SHP77 (cell line): ENCODE measurements at regions not wholly inside any gene's neighbourhood (a gene's known extent, or its start where the extent isn't known, plus 50 kb on each side); places are given as distances from the start of the nearest gene placed in this dataset.
"Not testable (repeated sequence)": the region's sequence is repeated elsewhere in the genome, so short reads cannot be mapped to it uniquely, and the experiment has no call there.

Source experiments
- DNase-seq, 2 experiments: peaks; one replicate each; lab custom pipeline; 2025; lab: John Stamatoyannopoulos, UW

GRCh38 chr3:34056951-34057390, 258.5 kb downstream of the PDCD6IP start:
- DNase-seq = no peak

GRCh38 chr3:34060995-34061394, 262.6 kb downstream of the PDCD6IP start:
- DNase-seq = not testable (repeated sequence)

- DNase-seq = no peak
These were observed 267.5 kb downstream of the PDCD6IP start for GRCh38 chr3:34065901-34066300.

GRCh38 chr3:34066328-34066727, 267.9 kb downstream of the PDCD6IP start:
- DNase-seq = no peak

- no peak for DNase-seq
These were observed 268.6 kb downstream of the PDCD6IP start for GRCh38 chr3:34066999-34067398.

GRCh38 chr3:34067536-34068051, 269.2 kb downstream of the PDCD6IP start:
- no peak for DNase-seq

- no peak for DNase-seq
These were observed 270.1 kb downstream of the PDCD6IP start for GRCh38 chr3:34068505-34068904.

GRCh38 chr3:34070831-34071585, 272.6 kb downstream of the PDCD6IP start:
- no peak for DNase-seq

- no peak for DNase-seq
These were observed 273.9 kb downstream of the PDCD6IP start for GRCh38 chr3:34072297-34072696.

- no peak for DNase-seq
These were observed 274.7 kb downstream of the PDCD6IP start for GRCh38 chr3:34073111-34073510.

- no peak for DNase-seq
These were observed 275.5 kb downstream of the PDCD6IP start for GRCh38 chr3:34073961-34074360.

- DNase-seq = no peak
These were observed 277.5 kb downstream of the PDCD6IP start for GRCh38 chr3:34075975-34076374.

- no peak for DNase-seq
These were observed 279.2 kb downstream of the PDCD6IP start for GRCh38 chr3:34077417-34078195.

GRCh38 chr3:34078418-34078817, 280.0 kb downstream of the PDCD6IP start:
- no peak for DNase-seq

GRCh38 chr3:34079849-34080248, 281.4 kb downstream of the PDCD6IP start:
- DNase-seq = not testable (repeated sequence)

- not testable (repeated sequence) for DNase-seq
These were observed 291.9 kb downstream of the PDCD6IP start for GRCh38 chr3:34090379-34090778.

GRCh38 chr3:34090876-34091275, 292.4 kb downstream of the PDCD6IP start:
- no peak for DNase-seq

- not testable (repeated sequence) for DNase-seq
These were observed 295.9 kb downstream of the PDCD6IP start for GRCh38 chr3:34094280-34094679.

- no peak for DNase-seq
These were observed 303.9 kb downstream of the PDCD6IP start for GRCh38 chr3:34102288-34102687.

GRCh38 chr3:34106379-34106778, 307.9 kb downstream of the PDCD6IP start:
- DNase-seq = no peak

GRCh38 chr3:34106879-34107278, 308.4 kb downstream of the PDCD6IP start:
- DNase-seq = peak; percentile 39 to 41

- no peak for DNase-seq
These were observed 309.2 kb downstream of the PDCD6IP start for GRCh38 chr3:34107669-34108068.

GRCh38 chr3:34109021-34109420, 310.6 kb downstream of the PDCD6IP start:
- DNase-seq = no peak
